WTC11 (cell line): ENCODE measurements at regions not wholly inside any gene's neighbourhood (a gene's known extent, or its start where the extent isn't known, plus 50 kb on each side); places are given as distances from the start of the nearest gene placed in this dataset.

Source experiments
- ATAC-seq: fragments of 200-7000 bp; cut with Tn5 transposase; 2 replicates; pipeline ENCODE4 v1.10.0; 2021; ENCODE audit warnings: mild to moderate bottlenecking, moderate library complexity
- CTCF ChIA-PET: fragments of 300-600 bp; sonication (Branson Sonifier 250); formaldehyde crosslinking; loops from one replicate; lab custom pipeline; 2021; ENCODE audit warnings: antibody characterized with exemption; lab: Charles Lee
- POLR2A ChIA-PET: fragments of 350-600 bp; sonication (Branson Sonifier 250); formaldehyde crosslinking; loops from one replicate; lab custom pipeline; 2021; ENCODE audit warnings: antibody characterized with exemption; lab: Charles Lee
- DNase-seq: peaks from one replicate; pipeline ENCODE4 v3.0.0; 2021; ENCODE audit warnings: low spot score
- H3K27ac Mint-ChIP-seq: 2 replicates; pipeline ENCODE4 v1.8.0; 2021; ENCODE audit warnings: mixed read lengths
- H3K27me3 Mint-ChIP-seq: 2 replicates; pipeline ENCODE4 v1.8.0; 2021; ENCODE audit warnings: low read depth, mild to moderate bottlenecking, moderate library complexity, mixed read lengths
- H3K36me3 Mint-ChIP-seq: 2 replicates; pipeline ENCODE4 v1.8.0; 2021; ENCODE audit warnings: mixed read lengths
- H3K4me1 Mint-ChIP-seq: 2 replicates; pipeline ENCODE4 v1.8.0; 2022; ENCODE audit warnings: mixed read lengths
- H3K4me3 Mint-ChIP-seq: 2 replicates; pipeline ENCODE4 v1.8.0; 2021; ENCODE audit warnings: mild to moderate bottlenecking, moderate library complexity, mixed read lengths
- H3K9me3 Mint-ChIP-seq: 2 replicates; pipeline ENCODE4 v1.8.0; 2021; ENCODE audit warnings: mixed read lengths
- CBFB ChIP-seq: sonication (generic); formaldehyde crosslinking; IDR thresholded peaks from 2 replicates; pipeline ENCODE4 v1.8.1; 2022; ENCODE audit warnings: mild to moderate bottlenecking, low read depth, missing genetic modification reagents
- CDX4 ChIP-seq: fragments of 250-450 bp; sonication (Bioruptor Pico); IDR thresholded peaks from 2 replicates; pipeline ENCODE4 v1.9.0; 2021; ENCODE audit warnings: moderate library complexity, mild to moderate bottlenecking, inconsistent platforms, borderline replicate concordance
- GTF2I ChIP-seq: fragments of 250-450 bp; sonication (Bioruptor Pico); conservative IDR thresholded peaks from 2 replicates; pipeline ENCODE4 v1.4.0; 2021; ENCODE audit warnings: mild to moderate bottlenecking
- MYBL2 ChIP-seq: sonication (generic); formaldehyde crosslinking; IDR thresholded peaks from 2 replicates; pipeline ENCODE4 v1.8.1; 2023; ENCODE audit warnings: mild to moderate bottlenecking, moderate library complexity, missing genetic modification reagents
- OVOL2 ChIP-seq: fragments of 250-450 bp; sonication (Bioruptor Pico); IDR thresholded peaks from 2 replicates; pipeline ENCODE4 v1.9.0; 2021; ENCODE audit warnings: mild to moderate bottlenecking, borderline replicate concordance
- RELA ChIP-seq: sonication (generic); formaldehyde crosslinking; IDR thresholded peaks from 2 replicates; pipeline ENCODE4 v1.8.1; 2022; ENCODE audit warnings: missing genetic modification reagents, mild to moderate bottlenecking, borderline replicate concordance
- RORB ChIP-seq: fragments of 250-450 bp; sonication (Bioruptor Pico); IDR thresholded peaks from 2 replicates; pipeline ENCODE4 v1.9.0; 2021; ENCODE audit warnings: mild to moderate bottlenecking
- TEAD4 ChIP-seq: sonication (generic); formaldehyde crosslinking; IDR thresholded peaks from 2 replicates; pipeline ENCODE4 v1.8.0; 2022; ENCODE audit warnings: mild to moderate bottlenecking, missing genetic modification reagents
- ZNF121 ChIP-seq: sonication (generic); formaldehyde crosslinking; IDR thresholded peaks from 2 replicates; pipeline ENCODE4 v1.8.0; 2023; ENCODE audit warnings: missing genetic modification reagents
- ZNF512 ChIP-seq: sonication (generic); formaldehyde crosslinking; IDR thresholded peaks from 2 replicates; pipeline ENCODE4 v1.8.1; 2022; ENCODE audit warnings: missing genetic modification reagents, borderline replicate concordance
- TF ChIP-seq, protein P1 (sequence below): sonication (generic); formaldehyde crosslinking; IDR thresholded peaks from 2 replicates; pipeline ENCODE4 v1.8.0; 2022; ENCODE audit warnings: mild to moderate bottlenecking, missing genetic modification reagents
- TF ChIP-seq, protein P2 (sequence below): sonication (generic); formaldehyde crosslinking; IDR thresholded peaks from 2 replicates; pipeline ENCODE4 v1.8.0; 2023; ENCODE audit warnings: missing genetic modification reagents, mild to moderate bottlenecking, borderline replicate concordance
- TF ChIP-seq, protein P3 (sequence below): sonication (generic); formaldehyde crosslinking; IDR thresholded peaks from 2 replicates; pipeline ENCODE4 v1.8.0; 2022; ENCODE audit warnings: mild to moderate bottlenecking, missing genetic modification reagents
- TF ChIP-seq, protein P4 (sequence below): fragments of 250-450 bp; sonication (Bioruptor Pico); IDR thresholded peaks from 2 replicates; pipeline ENCODE4 v1.9.0; 2021; ENCODE audit warnings: mild to moderate bottlenecking

DNA sequence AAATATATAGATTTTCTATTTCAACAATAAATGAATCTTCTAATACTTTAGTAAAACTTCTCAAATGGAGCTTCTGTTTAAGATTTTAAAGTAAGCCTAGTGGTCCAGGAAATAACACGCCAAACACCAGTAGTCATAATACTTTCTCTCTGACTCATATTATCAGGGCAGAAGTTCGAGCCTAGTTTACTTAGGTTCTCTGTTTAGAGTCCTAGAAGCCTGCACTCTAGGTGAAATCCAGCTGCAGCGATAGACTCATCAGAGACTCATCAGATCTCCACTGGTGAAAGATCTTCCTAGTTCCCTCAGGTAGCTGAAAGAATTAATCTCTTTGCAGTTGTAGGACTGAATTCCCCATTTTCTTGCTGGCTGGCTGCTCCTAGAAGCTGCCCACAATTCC lies 552.5 kb upstream of the ROBO2 start:
- Mint-ChIP-seq H3K4me3 (no peak overlapping the region), H3K36me3 (peaks cover 10% of the 10 kb centered on the region; the same call in 1 of the 2 replicates), H3K27ac (no peak overlapping the region), H3K27me3 (no peaks in the 10 kb centered on the region), H3K9me3 (peaks cover 16% of the 10 kb centered on the region), H3K4me1 (no peaks in the 10 kb centered on the region)
- TF ChIP-seq GTF2I (CRISPR knock-in tag) (no peak), TEAD4 (CRISPR knock-in tag) (no peak), CBFB (CRISPR knock-in tag) (no peak), RELA (no peak)
- TF ChIP-seq, protein P1, sequence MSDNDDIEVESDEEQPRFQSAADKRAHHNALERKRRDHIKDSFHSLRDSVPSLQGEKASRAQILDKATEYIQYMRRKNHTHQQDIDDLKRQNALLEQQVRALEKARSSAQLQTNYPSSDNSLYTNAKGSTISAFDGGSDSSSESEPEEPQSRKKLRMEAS (CRISPR knock-in tag), result no peak
- TF ChIP-seq, protein P2, sequence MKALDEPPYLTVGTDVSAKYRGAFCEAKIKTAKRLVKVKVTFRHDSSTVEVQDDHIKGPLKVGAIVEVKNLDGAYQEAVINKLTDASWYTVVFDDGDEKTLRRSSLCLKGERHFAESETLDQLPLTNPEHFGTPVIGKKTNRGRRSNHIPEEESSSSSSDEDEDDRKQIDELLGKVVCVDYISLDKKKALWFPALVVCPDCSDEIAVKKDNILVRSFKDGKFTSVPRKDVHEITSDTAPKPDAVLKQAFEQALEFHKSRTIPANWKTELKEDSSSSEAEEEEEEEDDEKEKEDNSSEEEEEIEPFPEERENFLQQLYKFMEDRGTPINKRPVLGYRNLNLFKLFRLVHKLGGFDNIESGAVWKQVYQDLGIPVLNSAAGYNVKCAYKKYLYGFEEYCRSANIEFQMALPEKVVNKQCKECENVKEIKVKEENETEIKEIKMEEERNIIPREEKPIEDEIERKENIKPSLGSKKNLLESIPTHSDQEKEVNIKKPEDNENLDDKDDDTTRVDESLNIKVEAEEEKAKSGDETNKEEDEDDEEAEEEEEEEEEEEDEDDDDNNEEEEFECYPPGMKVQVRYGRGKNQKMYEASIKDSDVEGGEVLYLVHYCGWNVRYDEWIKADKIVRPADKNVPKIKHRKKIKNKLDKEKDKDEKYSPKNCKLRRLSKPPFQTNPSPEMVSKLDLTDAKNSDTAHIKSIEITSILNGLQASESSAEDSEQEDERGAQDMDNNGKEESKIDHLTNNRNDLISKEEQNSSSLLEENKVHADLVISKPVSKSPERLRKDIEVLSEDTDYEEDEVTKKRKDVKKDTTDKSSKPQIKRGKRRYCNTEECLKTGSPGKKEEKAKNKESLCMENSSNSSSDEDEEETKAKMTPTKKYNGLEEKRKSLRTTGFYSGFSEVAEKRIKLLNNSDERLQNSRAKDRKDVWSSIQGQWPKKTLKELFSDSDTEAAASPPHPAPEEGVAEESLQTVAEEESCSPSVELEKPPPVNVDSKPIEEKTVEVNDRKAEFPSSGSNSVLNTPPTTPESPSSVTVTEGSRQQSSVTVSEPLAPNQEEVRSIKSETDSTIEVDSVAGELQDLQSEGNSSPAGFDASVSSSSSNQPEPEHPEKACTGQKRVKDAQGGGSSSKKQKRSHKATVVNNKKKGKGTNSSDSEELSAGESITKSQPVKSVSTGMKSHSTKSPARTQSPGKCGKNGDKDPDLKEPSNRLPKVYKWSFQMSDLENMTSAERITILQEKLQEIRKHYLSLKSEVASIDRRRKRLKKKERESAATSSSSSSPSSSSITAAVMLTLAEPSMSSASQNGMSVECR, result no peak
- ATAC-seq, result no peak
- POLR2A ChIA-PET, result no interaction called here
- no peak for DNase-seq
- CTCF ChIA-PET, result interaction anchor here (1.0 kb wide), 1 partner anchor 98 kb away, joined by 3 read pairs; no protein-coding TSS in a partner anchor

- DNase-seq, result no peak
- ChIA-PET POLR2A (no interaction called here), CTCF (no interaction called here)
- no peak overlapping the region for H3K4me3 Mint-ChIP-seq
- peaks cover 16% of the 10 kb centered on the region for H3K9me3 Mint-ChIP-seq
- H3K27ac Mint-ChIP-seq, result peak overlapping the region; percentile 25; the same call in 1 of the 2 replicates
- TF ChIP-seq CDX4 (no peak), MYBL2 (CRISPR knock-in tag) (no peak), ZNF512 (no peak), OVOL2 (no peak)
- TF ChIP-seq, protein P3, sequence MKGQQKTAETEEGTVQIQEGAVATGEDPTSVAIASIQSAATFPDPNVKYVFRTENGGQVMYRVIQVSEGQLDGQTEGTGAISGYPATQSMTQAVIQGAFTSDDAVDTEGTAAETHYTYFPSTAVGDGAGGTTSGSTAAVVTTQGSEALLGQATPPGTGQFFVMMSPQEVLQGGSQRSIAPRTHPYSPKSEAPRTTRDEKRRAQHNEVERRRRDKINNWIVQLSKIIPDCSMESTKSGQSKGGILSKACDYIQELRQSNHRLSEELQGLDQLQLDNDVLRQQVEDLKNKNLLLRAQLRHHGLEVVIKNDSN (CRISPR knock-in tag), result no peak
- TF ChIP-seq, protein P4, sequence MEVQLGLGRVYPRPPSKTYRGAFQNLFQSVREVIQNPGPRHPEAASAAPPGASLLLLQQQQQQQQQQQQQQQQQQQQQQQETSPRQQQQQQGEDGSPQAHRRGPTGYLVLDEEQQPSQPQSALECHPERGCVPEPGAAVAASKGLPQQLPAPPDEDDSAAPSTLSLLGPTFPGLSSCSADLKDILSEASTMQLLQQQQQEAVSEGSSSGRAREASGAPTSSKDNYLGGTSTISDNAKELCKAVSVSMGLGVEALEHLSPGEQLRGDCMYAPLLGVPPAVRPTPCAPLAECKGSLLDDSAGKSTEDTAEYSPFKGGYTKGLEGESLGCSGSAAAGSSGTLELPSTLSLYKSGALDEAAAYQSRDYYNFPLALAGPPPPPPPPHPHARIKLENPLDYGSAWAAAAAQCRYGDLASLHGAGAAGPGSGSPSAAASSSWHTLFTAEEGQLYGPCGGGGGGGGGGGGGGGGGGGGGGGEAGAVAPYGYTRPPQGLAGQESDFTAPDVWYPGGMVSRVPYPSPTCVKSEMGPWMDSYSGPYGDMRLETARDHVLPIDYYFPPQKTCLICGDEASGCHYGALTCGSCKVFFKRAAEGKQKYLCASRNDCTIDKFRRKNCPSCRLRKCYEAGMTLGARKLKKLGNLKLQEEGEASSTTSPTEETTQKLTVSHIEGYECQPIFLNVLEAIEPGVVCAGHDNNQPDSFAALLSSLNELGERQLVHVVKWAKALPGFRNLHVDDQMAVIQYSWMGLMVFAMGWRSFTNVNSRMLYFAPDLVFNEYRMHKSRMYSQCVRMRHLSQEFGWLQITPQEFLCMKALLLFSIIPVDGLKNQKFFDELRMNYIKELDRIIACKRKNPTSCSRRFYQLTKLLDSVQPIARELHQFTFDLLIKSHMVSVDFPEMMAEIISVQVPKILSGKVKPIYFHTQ (CRISPR knock-in tag), result no peak
- TF ChIP-seq, all 79 proteins: peak for 0
- Mint-ChIP-seq H3K36me3 (peaks cover 10% of the 10 kb centered on the region; the same call in 1 of the 2 replicates), H3K4me1 (peaks cover 9% of the 10 kb centered on the region), H3K27me3 (no peaks in the 10 kb centered on the region)
- ATAC-seq, result no peak
Measured at GRCh38 chr3:76490064-76490463, 549.8 kb upstream of the ROBO2 start.

DNA sequence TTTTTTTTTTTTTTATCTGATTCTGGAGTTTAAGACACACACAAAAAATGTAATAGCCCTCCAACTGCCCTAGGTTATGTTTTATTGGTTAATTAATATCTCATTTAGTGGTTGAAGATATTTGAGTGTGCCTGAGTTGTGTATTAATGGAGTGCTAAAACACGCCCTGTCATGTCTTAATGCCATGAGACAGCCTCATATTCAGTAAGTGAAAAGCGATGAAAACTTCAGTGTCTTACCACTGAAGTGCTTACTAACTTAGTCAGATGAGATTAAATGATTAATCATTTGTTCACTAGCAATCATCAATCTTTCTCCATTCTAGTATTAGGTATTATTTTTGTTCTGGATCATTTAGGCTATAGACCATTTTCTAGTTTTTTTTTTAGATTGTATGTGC lies 544.7 kb upstream of the ROBO2 start:
- ATAC-seq, result no peak
- no peak for DNase-seq
- Mint-ChIP-seq H3K27me3 (no peaks in the 10 kb centered on the region), H3K4me1 (peaks cover 16% of the 10 kb centered on the region), H3K9me3 (peaks cover 19% of the 10 kb centered on the region), H3K27ac (peak overlapping the region; percentile 36), H3K36me3 (peaks cover 6% of the 10 kb centered on the region), H3K4me3 (no peak overlapping the region)
- no peak for TF ChIP-seq RORB (CRISPR knock-in tag)
- TF ChIP-seq ZNF121 (CRISPR knock-in tag), result no peak
- POLR2A ChIA-PET, result no interaction called here
- CTCF ChIA-PET, result no interaction called here
